NOMO-1 treated with dmso at 0.1 percent for 144 hours (cell line): ENCODE measurements at regions not wholly inside any gene's neighbourhood (a gene's known extent, or its start where the extent isn't known, plus 50 kb on each side); places are given as distances from the start of the nearest gene placed in this dataset.

ENCODE experiments used
- DNase-seq: peaks from one replicate; lab custom pipeline; 2025; ENCODE audit not compliant: unreplicated experiment; lab: John Stamatoyannopoulos, UW

GRCh38 chr16:51629576-51629975 lies 478.5 kb upstream of the SALL1 start:
- DNase-seq: no peak

GRCh38 chr16:51624080-51624775 lies 473.2 kb upstream of the SALL1 start:
- DNase-seq: no peak

GRCh38 chr16:51621610-51622009 lies 470.5 kb upstream of the SALL1 start:
- no peak for DNase-seq

- no peak for DNase-seq
Observed at GRCh38 chr16:51615141-51615540, 464.1 kb upstream of the SALL1 start.

GRCh38 chr16:51607201-51607651 lies 456.2 kb upstream of the SALL1 start:
- DNase-seq: no peak

GRCh38 chr16:51596247-51596646 lies 445.2 kb upstream of the SALL1 start:
- DNase-seq: no peak

- no peak for DNase-seq
Observed at GRCh38 chr16:51592535-51593300, 441.6 kb upstream of the SALL1 start.

GRCh38 chr16:51592001-51592501 lies 441.0 kb upstream of the SALL1 start:
- no peak for DNase-seq

GRCh38 chr16:51591480-51591879 lies 440.4 kb upstream of the SALL1 start:
- DNase-seq: no peak

GRCh38 chr16:51579652-51580360 lies 428.7 kb upstream of the SALL1 start:
- DNase-seq: no peak

- no peak for DNase-seq
Observed at GRCh38 chr16:51577621-51578303, 426.7 kb upstream of the SALL1 start.

- no peak for DNase-seq
Observed at GRCh38 chr16:51576498-51577195, 425.6 kb upstream of the SALL1 start.

GRCh38 chr16:51573191-51573590 lies 422.1 kb upstream of the SALL1 start:
- DNase-seq: no peak

- DNase-seq: peak; percentile 43
Observed at GRCh38 chr16:51569203-51569931, 418.3 kb upstream of the SALL1 start.

GRCh38 chr16:51567911-51568310 lies 416.8 kb upstream of the SALL1 start:
- DNase-seq: no peak

- no peak for DNase-seq
Observed at GRCh38 chr16:51565184-51565583, 414.1 kb upstream of the SALL1 start.

- no peak for DNase-seq
Observed at GRCh38 chr16:51562891-51563290, 411.8 kb upstream of the SALL1 start.

- no peak for DNase-seq
Observed at GRCh38 chr16:51559901-51560300, 408.8 kb upstream of the SALL1 start.

- DNase-seq: no peak
Observed at GRCh38 chr16:51557670-51558069, 406.6 kb upstream of the SALL1 start.
